Mucosa of descending colon (tissue), 3 donors: ENCODE measurements at regions not wholly inside any gene's neighbourhood (a gene's known extent, or its start where the extent isn't known, plus 50 kb on each side); places are given as distances from the start of the nearest gene placed in this dataset.

ENCODE experiments used
- ATAC-seq: fragments of 200-7000 bp; cut with Tn5 transposase; one replicate; pipeline ENCODE4 v1.9.1; 2020; ENCODE audit warnings: mild to moderate bottlenecking, moderate library complexity
- DNase-seq, 3 donors: peaks; one replicate each; pipeline ENCODE4 v3.0.0-alpha.2; 2020
- H3K36me3 ChIP-seq: fragments of 200-600 bp; one replicate; pipeline ENCODE4 v1.8.0; 2021; ENCODE audit warnings: low read depth, mild to moderate bottlenecking
- H3K4me1 ChIP-seq: fragments of 200-600 bp; one replicate; pipeline ENCODE4 v1.8.0; 2021; ENCODE audit warnings: low read depth, mild to moderate bottlenecking
- H3K4me3 ChIP-seq: fragments of 200-600 bp; one replicate; pipeline ENCODE4 v1.8.0; 2021; ENCODE audit warnings: mild to moderate bottlenecking
- H3K9me3 ChIP-seq: fragments of 200-600 bp; one replicate; pipeline ENCODE4 v1.8.0; 2021; ENCODE audit warnings: mild to moderate bottlenecking
- intact Hi-C, 2 donors: fragments of 100-400 bp; cut with DNase I in 1 of 2; cut with micrococcal nuclease in 1 of 2; formaldehyde crosslinking; loops; one replicate each; pipeline versions ENCODE4 v1.11.0 to v1.11.1; 2022; cut with DNase I, micrococcal nuclease
- TF ChIP-seq, protein P1 (sequence below): fragments of 200-600 bp; IDR thresholded peaks from one replicate; pipeline ENCODE4 v1.8.0; 2022; ENCODE audit warnings: antibody characterized with exemption, mild to moderate bottlenecking
- donor health status: DM: no; HTN: no; CAD: no; lungs with moderate emphysema.
- donor health status: DM: no; HTN: no; CAD: no.
- donor health status: DM: no; HTN: yes; CAD: no.

DNA sequence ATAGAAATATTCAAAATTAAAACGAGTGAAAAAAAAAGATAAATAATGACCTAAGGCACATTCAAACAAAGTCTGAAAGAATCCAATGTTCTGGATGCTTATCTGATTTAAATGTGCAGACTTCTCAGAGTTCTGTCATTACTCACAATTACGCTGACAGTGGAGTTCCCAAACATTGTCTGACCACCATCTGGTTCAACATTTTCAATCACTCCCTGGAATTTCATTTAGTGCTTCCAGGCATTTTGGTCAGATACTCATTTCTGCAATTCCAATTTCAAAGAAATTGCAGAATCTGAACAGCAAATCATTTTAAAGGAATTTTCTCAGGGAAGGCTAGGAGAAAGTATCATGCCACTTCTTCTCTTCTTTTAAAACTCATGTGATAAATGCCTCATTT, 398.2 kb upstream of the PDE3A start:
- no peaks in the 10 kb centered on the region for H3K4me1 ChIP-seq
- TF ChIP-seq, protein P1, sequence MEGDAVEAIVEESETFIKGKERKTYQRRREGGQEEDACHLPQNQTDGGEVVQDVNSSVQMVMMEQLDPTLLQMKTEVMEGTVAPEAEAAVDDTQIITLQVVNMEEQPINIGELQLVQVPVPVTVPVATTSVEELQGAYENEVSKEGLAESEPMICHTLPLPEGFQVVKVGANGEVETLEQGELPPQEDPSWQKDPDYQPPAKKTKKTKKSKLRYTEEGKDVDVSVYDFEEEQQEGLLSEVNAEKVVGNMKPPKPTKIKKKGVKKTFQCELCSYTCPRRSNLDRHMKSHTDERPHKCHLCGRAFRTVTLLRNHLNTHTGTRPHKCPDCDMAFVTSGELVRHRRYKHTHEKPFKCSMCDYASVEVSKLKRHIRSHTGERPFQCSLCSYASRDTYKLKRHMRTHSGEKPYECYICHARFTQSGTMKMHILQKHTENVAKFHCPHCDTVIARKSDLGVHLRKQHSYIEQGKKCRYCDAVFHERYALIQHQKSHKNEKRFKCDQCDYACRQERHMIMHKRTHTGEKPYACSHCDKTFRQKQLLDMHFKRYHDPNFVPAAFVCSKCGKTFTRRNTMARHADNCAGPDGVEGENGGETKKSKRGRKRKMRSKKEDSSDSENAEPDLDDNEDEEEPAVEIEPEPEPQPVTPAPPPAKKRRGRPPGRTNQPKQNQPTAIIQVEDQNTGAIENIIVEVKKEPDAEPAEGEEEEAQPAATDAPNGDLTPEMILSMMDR = no peak
- H3K36me3 ChIP-seq = no peaks in the 10 kb centered on the region
- intact Hi-C loops = no loop called here
- ATAC-seq (no peak), DNase-seq (no peak)
- no peak overlapping the region for H3K4me3 ChIP-seq
- H3K9me3 ChIP-seq = no peaks in the 10 kb centered on the region

DNA sequence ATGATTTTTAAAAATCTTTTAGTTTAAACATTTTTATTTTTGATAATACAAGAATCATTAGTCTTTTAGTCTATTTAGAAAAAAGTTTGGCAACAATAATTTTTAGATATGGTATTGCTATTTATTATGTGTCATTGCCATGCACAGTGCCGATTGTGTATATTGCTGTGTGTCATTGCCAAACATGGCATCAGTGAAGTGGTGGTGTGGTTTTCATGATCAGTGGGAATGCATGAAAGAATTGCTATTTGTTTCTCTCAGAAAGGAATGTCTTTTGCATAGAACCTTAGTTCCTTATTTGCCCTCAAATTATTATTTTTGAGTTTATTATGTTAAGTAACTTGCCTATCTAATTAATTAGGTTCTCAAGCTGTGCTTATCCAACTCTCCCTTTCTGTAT, 397.5 kb upstream of the PDE3A start:
- no peak for ATAC-seq
- Histone ChIP-seq H3K4me1 (no peaks in the 10 kb centered on the region), H3K36me3 (no peaks in the 10 kb centered on the region), H3K4me3 (no peak overlapping the region), H3K9me3 (no peaks in the 10 kb centered on the region)
- TF ChIP-seq, protein P1 = no peak
- no peak for DNase-seq
- intact Hi-C loops = no loop called here

DNA sequence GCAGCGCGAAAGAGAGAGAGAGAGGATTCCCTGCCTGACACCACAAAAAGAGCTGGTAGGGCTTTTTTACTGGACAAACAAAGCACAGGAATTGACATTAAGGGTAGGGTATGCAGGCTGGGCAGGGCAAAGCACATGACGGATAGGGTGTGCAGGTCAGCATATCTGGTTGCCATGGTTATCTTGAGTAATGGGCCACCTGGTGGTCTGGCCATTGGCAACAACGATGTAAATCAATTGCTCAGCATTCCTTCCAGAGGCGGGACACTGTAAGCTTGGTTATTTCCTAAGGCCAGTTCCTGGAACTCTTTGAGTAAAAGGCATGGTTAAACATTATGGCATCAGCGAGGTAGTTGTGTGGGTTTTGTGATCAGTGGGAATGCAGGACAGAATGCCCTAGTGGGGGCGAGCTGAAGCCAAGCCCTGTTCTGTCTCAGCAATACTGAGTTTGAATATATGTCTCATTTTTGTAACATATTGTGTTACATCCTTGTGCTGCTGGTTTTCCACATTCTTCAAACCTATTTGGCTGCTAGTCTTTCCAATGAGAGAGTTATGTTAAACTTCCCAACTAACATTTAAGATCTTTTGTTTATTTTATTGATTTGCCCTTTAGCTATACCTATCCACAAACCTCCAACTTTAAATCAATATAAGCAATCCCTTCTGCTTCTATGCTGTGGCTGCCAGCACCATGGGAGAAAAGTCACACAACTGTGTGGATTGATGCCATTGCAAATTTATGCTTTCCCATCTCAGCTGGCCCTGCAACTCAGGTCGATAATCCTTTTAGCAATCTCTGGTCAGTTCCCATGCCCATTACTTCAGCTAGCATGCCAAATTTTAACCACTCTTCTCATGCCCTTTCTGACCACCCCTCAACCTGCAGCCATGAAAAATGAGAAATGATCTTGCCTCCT, 396.7 kb upstream of the PDE3A start:
- DNase-seq (no peak), ATAC-seq (peak; percentile 46)
- H3K4me3 ChIP-seq = no peak overlapping the region

DNA sequence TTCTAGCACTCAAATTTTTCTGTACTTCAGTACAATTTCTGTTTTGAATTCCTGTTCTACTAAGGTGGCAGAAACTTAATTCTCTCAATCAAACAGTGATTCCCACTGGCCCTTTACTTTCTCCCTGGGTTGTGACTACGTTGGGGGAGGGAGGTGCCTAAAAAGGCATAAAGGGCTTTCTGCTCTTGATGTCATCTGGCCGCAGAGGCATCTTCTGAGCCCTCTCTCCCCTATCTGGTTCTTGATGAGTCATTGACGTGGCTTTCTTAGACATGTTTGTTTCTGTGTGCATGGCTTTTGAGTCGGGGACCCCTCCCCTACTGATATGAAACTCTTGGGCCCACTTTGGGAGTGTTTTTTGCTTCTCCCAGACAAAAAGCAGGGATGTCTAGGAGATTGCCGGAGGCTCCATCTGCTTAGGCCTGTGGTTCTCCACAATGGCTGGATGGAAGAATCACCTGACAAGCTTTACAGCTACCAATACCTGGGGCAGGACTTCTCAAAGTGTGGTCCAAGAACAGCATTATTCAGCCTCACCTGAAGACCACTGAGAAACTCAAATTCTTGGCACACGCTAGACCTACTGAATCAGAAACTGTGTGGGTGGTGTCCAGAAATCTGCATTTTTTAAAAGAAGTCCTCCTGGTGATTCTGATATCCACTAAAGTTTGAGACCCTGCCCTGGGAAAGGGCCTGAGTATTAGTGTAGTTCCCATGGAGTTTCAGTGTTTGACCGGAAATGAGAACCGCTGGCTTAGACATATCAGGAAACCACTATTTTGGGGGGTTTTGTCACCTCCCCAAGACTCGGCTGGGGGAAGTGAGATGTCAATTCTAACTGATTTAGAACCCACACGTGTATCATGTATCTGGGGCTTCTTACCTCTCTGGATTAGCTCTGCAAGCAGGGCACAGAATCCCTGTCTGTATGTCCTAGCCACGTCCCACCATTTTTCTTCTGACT, 395.7 kb upstream of the PDE3A start:
- H3K4me1 ChIP-seq = no peaks in the 10 kb centered on the region
- no peaks in the 10 kb centered on the region for H3K36me3 ChIP-seq
- H3K9me3 ChIP-seq = no peaks in the 10 kb centered on the region
- TF ChIP-seq, protein P1 = no peak
- H3K4me3 ChIP-seq = no peak overlapping the region
- DNase-seq (no peak), ATAC-seq (no peak)
- intact Hi-C loops = no loop called here

More for the DNA sequence above, 396.7 kb upstream of the PDE3A start:
- Histone ChIP-seq H3K36me3 (no peaks in the 10 kb centered on the region), H3K4me1 (no peaks in the 10 kb centered on the region), H3K9me3 (no peaks in the 10 kb centered on the region)
- intact Hi-C loops = no loop called here
- TF ChIP-seq, protein P1 = no peak

DNA sequence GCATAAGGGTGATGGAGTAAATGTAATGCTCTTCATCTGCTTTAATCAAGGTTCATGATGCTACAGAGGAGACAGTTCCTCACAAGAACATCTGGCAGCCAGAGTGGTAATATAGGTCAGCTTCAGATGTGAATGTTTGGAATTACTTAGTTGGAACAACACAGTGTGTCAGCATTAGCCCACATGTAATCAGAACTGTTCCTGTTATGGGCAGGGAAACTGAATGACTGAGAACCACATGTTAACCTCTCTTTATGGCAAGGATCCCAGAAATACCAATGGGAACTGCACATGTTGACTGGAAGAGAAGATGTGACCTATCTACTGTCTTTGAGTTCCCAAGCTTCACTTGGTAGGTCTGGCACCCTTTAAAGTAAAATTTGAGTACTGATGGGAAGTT, 390.1 kb upstream of the PDE3A start:
- DNase-seq = no peak
- no peak overlapping the region for H3K4me3 ChIP-seq
- no peaks in the 10 kb centered on the region for H3K9me3 ChIP-seq
- intact Hi-C loops = no loop called here
- ATAC-seq = peak; percentile 35
- TF ChIP-seq, protein P1 = no peak
- H3K4me1 ChIP-seq = no peaks in the 10 kb centered on the region
- H3K36me3 ChIP-seq = no peaks in the 10 kb centered on the region
